ENCODE measurements at regions not wholly inside any gene's neighbourhood (a gene's known extent, or its start where the extent isn't known, plus 50 kb on each side); places are given as distances from the start of the nearest gene placed in this dataset.

- no peak for TF ChIP-seq CTCF (conservative IDR thresholded peaks at IDR 0.05; ENCODE audit: low read length)
- TF ChIP-seq EZH2phosphoT487 (IDR thresholded peaks at IDR 0.05; ENCODE audit: borderline replicate concordance, low read depth, low read length), result no peak
These were observed 153.9 kb upstream of the MEF2C start for GRCh38 chr5:89036704-89037489.

Data from OCI-LY7 (cell line).